GM21367 (cell line): ENCODE measurements at regions not wholly inside any gene's neighbourhood (a gene's known extent, or its start where the extent isn't known, plus 50 kb on each side); places are given as distances from the start of the nearest gene placed in this dataset.

Source experiments
- ATAC-seq: cut with Tn5 transposase; IDR thresholded peaks from one replicate; pipeline ENCODE4 v1.9.1; 2021; ENCODE audit not compliant: unreplicated experiment

DNA sequence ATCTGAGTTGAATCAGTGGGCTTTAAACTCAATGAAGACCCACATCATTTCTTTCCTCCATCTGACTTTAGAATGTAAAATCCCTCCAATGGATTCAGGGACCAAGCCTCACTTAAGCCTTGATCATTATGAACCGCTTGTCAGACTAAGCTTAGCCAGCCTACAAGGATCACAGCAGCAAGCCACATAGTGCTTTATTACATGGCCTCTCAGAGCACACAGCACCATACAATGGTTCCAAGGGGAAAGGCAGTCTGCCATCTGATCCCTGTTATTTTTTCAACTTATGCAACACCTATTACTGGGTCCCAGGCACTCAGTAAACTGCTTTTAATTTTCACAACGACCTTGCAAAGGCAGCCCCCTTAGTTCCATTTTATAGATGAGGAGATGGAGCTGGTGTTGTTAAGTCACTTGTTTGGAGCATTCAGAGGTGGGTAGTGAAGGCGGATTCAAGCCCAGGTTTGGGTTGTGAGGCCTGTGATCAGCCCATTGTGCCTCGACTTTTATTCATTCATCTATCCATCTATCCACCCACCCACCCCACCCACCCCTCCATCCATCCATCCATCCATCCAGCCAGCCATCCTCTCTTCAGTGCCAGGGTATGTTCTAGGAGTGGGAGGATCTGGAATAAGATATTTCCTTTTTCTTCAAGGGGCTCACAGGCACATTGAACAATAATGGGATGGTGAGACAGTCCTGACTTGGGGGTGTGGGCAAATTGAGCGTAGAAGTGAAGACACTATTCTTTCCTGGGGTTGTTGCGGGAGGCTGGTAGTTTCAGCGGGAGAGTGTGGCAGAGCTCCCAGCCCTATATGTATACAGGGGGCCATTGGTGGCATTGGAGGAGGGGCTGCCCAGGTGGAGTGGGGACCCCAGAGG is 141.2 kb downstream of the MYCN start:
- ATAC-seq = no peak

DNA sequence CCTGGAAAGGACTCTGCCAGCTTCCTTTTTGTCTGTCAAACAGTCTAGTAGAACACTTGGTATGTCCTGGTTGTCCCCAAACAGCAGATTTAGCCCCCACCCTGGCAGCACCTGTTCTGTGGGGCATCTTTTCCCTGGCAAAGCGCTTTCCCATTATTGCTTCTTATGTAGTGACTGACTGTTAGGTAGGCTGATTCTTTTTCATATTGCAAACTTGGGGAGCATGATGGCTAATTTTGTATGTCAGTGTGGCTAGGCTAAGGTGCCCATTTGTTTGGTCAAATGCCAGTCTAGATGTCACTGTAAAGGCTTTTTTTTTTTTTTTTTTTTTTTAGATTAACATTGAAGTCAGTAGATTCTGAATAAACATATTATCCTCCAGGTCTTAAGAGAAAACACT is 140.2 kb downstream of the MYCN start:
- no peak for ATAC-seq

DNA sequence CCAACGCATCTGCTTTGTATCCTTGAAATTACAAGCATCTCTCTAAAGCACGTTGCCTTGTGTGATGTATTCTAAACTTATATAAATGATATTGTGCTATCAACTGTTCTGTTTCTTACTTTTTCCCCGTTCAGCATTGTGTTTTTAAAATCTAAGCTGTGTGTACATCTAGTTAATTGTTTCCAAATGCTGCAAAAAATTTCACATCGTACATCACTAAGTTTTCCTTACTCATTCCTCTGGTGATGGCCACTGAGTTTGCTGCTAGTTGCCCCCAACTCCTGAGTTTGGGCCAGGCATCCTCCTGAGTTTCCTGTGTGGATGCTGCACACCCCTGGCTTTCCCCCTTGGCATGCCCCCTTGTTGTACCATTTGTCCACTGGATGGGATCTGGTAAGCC is 139.7 kb downstream of the MYCN start:
- ATAC-seq = no peak

DNA sequence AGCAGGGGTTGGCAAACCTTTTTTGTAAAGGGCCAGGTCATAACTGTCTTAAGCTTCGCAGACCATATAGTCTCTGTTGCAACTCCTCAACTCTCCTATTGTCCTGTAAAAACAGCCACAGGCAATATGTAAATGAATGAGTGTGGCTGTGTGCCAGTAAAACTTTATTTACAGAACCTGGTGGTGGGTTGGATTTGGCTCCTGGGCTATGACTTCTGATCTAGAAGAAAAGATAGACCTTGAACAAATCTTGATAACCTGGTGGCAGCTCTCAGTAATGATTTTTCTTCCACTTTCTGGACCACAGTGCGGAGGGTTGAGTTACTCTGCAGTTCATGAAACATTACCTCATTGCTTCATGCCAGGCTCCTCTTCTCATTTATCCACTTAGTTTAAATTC is 139.3 kb downstream of the MYCN start:
- ATAC-seq = no peak

DNA sequence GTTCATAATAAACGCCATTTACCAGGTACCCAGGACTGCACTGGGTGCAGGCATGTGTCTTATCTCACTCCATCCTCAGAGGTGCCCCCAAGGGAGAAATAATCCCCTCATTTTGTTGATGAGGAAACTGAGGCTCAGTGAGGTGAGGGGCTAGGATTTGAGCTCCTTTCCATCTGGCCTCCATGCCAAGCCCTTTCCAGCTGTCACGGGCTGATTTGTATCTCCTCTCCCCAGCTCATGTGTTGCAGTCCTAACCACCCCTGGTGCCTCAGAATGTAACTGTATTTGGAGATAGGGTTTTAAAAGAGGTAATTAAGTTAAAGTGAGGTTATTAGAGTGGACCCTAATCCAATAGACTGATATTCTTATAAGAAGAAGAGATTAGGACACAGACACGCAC is 137.3 kb downstream of the MYCN start:
- ATAC-seq = no peak

DNA sequence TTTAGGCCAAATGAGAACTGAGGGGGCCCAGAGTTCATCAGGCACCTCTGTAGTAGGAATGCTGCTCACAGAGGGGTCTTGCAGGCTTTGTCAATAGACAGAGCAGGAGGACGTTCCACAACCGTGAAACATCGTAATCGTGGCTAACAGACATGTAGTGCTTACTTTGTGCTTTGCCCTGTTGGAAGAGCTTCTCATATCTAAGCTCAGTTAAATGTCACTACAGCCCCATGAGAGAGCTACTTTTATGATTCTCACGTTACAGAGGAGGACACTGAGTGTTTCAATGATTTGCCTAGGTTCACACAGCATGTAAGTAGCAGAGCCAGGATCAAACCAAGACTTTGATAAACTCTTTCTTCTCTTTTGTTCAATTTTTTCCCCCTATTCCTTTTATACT is 136.6 kb downstream of the MYCN start:
- no peak for ATAC-seq

DNA sequence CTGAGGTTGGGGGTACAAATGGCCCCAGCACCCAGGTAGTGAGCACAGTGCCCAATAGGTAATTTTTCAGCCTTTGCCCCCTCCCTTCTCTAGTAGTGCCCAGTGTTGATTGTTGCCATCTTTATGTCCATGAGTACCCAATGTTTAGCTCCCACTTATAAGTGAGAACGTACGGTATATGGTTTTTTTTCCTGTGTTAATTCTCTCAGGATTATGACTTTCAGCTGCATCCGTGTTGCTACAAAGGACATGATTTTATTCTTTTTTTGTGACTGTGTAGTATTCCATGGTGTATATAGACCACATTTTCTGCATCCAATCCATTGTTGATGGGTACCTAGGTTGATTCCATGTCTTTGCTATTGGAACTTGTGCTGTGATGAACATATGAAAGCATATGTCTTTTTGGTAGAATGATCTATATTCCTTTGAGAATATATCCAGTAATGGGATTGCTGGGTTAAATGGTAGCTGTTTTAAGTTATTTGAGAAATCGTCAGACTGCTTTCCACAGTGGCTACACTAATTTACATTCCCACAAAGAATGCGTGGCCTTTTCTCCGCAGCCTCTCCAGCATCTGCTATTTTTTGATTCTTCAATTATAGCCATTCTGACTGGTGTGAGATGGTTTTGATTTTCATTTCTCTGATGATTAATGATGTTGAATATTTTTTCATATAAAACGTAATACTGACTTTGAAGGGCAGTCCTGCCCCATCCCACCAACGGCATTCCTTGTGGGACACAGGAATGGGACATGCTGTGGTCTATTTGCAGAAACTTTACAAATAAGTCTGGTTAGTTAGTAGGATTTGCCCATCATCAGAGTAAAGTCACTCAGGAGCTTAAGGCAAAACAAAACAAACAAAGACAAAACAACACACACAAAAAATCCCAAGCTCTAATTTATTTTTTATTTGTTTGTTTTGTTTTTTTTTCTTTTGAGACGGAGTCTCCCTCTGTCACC is 135.0 kb downstream of the MYCN start:
- ATAC-seq = no peak

DNA sequence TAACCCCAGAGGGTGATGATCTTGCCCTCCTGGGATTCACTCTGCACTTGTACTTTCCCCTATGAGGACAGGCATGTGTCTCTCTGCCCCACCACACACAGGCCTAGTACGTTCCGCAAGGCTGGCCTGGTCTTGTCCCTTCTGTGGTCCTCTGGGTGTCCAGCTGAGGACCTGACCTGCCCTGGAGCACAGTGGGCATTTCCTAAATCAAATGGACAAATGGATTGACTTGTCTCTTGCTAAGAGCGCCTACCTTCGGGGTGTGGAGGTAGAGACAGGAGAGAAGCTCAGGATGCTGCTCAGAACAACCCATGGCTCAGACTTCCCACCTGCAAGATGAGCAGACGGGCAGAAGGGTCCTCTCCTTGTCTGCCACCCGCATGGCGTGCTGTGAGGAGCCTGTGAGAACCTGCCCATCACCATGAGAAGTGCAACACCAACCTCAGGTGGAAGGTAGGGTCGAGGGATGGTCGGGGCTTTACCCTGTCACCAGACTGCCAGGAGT is 133.6 kb downstream of the MYCN start:
- no peak for ATAC-seq

DNA sequence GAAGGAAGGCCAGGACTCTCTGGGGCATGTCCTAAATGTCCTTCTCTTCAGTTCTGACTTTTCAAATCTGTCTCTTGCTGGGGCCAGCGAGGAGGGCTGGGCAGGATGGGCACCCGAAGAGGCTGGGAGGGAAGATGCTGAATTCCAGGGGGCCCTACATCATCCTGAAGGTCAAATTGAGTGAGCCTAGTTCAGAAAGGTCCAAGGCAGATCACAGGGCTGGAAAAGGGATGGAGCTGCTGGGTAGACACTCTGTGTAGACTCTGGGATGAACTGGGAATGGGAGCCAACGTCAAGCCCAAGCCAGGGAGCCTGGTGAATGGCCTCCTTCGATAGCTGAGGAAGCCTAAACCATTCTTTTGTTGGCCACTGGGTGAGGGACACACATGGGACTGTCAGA is 133.1 kb downstream of the MYCN start:
- ATAC-seq = no peak

DNA sequence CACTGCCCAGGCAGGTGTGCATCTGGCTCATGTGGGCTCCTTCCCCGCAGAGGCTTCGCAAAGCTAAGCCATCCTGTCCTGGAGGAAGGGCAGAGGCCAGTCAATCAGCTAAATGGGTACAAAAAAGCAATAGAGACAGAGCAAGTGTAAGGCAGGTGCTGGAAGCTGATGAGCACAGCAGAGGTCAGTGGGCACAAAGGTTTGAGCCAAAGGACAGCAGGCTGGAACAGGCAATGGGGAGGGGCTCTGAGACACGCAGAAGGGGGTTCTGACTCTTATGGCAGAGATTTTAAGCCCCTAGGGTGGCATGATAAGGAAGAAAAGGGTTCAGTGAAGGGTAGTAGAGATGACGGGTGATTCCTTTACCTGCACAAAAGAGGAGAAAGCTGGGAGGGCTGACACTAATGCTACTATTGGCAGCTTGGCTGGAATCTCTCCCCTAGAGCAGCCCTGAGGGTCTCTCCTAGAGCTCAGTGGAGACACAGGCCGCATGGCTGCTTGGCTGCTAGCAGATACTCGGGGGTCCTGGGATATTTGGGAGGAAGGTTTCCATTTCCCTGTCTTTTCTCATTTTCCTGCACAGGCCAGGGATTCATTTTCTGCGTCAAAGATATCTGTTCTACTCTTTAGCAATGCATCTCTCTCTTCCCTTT is 132.4 kb downstream of the MYCN start:
- no peak for ATAC-seq

DNA sequence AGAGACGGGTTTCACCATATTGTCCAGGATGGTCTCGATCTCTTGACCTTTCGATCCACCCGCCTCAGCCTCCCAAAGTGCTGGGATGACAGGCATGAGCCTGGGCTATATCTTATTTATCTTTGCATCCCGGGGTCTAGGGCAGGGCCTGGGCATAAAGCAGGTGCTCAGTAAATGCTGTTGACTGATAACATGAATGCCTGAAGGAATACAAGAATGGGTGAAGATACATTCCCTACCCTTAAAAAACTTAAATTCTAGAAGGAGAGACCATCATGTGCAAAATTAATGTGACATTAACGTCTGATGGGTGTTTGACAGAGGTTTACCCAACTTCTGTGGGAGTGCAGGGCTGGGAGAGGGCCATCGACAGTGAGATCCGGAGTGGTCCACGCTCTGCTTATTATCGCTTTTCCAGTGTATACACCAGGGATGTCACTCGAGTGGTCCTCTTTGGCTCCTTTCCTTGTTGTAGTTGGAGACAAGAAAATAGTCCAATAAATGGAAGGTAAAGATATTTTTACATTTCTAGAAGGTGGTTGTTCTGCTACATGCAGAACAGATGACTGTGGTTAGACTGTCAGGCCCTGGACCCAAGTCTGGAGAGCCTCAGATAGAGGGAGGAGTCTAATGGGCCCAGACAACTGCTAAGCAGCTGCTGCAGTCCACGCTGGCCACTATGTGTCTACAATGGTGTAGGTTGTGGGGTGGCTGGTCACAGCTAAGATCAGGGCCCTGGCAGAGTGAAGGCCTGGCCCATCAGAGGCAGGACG is 131.7 kb downstream of the MYCN start:
- ATAC-seq = no peak

DNA sequence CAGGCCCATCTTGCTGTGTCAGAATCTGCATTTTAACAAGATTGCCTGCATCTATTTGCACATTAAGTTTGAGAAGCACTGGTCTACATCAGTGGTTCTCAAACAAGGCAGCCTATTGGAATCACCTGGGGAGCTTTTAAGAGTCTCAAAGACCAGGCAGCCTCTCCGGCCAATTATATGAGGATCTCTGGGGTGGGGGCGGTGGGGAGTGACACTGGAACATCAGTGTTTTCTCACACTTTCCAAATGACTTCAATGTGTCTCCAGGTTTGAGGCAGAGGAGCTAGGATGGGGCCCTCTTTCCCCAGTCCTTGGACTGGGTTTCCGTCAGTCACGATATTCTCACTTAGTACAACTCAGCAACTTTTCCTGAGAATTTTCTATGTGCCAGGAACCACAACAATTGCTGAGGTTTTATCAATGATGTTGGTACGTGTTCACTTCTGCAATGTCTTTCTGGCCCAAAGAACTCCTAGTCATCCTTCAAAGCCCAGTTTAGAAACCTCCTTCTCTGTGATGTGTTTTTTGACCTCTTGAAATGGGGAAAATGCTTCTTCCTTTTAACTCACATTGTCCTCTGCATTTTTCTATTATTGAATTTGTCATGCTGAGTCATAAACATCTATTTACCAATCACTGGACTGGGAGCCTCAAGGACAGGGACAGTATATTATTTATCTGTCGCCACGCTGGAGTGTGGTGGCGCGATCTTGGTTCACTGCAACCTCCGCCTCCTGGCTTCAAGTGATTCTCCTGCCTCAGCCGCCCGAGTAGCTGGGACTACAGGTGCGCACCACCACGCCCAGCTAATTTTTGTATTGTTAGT is 130.9 kb downstream of the MYCN start:
- ATAC-seq = no peak

DNA sequence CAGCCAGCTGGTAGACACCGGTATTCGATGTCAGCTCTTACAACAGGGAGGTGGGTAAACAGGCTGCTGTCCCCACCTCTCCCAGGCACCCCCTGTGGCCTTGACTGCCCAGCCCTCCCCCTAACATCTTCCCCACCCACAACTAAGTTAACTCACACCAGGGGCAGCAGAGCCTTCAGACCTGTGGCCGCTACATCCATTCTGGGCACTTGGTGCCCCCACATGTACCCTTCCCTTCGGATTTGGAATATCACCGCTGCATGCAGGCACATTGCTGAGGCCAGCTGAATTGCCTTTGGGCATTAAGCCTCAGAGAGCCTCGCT is 130.3 kb downstream of the MYCN start:
- ATAC-seq = no peak

DNA sequence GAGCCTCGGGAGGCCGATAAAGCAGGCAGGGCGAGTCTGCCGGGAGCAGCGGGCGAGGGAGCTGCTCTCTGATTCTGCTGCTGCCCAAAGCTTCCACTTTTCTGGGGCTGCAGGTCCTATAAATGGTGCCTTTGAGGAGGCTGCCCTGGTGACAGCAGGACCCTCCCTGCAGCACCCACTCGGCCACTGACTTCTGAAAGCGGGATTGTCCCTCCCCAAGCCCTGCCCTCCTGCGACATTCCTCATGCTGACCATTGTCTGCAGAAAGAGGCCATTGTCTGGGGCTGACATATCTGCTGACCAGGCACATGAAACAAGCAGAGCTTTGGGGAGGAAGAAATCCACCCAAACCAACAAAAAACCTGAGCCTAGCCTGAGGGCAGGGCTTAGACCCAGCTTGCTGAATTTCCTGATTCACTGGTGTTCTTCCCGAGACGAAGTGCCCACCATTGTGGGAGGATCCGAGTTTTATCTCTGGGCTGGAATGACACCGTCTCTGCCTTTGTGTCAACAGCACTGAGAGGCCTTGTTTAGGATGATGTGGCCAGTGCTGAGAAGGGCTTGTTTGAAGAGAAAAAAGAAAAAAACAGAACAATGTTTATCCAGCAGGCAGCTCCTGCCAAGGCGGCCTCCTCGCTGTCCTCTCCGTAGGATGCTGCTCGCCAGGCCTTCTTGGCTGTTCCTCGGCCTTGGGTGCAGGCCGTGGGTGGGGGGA is 129.7 kb downstream of the MYCN start:
- ATAC-seq = no peak

DNA sequence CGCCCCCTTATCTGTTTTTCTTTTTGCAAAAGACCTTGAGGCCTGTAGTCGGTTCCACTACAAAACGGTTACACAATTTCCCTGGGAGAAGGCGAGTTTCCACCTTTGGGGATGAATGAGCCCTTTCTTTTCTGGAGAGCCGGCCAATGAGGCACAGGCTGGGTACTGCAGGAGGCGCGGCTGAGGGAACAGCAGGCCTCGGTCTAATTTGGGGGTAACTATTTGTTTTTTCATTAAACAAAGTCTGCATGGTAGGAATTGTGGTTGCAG is 129.2 kb downstream of the MYCN start:
- ATAC-seq = no peak

DNA sequence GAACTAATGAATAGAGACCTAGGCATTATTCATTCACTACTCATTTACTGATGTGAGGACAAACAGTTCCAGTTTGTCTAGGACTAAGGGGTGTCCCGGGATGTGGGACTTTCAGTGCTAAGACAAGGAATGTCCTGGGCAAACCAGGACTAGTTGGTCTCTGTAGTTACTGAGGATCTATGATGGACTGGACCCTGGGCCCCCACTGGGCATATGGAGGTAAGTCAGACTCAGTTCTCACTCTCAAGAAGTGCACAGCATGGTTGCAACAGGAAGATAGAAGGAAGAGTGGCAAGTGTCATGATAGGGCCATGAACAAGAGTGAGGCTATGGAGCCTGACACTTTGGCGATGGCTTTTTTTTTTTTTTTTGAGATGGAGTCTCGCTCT is 128.2 kb downstream of the MYCN start:
- no peak for ATAC-seq

DNA sequence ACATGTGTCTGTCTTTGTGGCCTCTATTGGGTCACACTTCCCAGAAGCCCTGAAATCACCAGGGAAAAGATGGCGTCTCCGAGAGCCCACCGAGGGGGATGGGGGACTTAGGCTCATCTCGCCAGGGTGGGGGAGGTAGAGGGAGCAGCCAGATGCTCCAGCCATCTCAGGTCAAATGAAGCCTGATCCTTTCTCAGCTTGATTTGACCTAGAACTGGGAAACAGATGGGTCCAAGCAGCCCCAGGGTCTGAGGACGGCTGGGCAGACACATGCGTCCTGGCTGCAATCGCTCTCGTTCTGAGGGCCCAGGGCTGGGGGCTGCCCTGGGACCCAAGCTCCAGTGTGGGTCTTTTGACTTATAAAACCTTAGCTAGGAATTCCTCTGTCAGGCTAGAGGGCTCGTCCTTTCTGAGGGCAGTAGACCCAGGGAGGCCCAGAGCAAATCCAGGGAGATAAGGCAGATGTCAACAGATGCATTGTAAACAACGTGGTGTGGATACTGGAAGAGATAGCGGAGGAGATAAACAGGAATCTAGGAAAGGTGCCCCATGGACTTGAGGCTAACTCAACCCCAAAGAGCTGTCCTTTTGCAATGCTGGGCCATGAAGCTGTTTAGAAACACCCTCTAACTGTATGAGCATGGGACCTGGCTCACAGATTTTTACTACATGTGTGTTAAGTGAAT is 127.7 kb downstream of the MYCN start:
- ATAC-seq = no peak

DNA sequence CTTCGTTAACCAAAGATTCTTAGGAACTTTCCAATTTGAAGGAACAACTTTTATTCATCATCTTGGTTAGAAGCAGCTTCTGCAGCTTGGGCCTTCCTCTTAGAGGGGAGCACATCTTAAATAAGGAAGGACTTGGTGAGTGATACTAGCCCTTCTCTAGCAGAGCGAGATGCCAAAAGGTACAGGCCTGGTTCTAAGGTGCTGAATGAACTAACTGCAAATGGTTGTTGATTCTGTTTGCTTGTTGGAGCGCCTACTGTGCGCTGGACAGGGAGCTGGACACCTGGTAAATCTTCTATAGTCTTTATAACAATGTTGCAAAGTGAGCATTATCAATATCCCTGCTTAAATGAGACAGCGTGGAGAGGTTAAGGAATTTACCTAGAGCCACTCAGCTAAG is 127.1 kb downstream of the MYCN start:
- no peak for ATAC-seq

DNA sequence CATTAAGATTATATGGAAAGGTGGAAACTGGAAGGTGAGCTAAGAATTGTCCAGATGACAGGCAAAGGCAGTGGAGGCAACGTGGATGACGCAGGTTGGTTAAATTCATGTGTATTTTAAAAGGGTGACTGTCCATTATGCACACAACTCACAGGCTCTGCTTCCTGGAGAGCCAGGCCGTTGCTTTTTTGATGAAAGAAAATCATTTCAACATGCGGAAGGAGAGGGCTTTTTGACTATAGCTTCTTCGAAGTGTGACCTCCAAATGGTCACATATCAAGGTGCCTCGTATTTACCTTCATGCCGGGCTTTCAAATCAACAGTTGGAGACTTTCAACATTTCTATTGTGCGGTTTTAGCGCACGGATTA is 126.7 kb downstream of the MYCN start:
- ATAC-seq = no peak
